ENCODE measurements at regions not wholly inside any gene's neighbourhood (a gene's known extent, or its start where the extent isn't known, plus 50 kb on each side); places are given as distances from the start of the nearest gene placed in this dataset.
A peak's percentile ranks its signal among the peaks of the same experiment; 100 is the strongest.
"Not testable (repeated sequence)": the region's sequence is repeated elsewhere in the genome, so short reads cannot be mapped to it uniquely, and the experiment has no call there.

DNA sequence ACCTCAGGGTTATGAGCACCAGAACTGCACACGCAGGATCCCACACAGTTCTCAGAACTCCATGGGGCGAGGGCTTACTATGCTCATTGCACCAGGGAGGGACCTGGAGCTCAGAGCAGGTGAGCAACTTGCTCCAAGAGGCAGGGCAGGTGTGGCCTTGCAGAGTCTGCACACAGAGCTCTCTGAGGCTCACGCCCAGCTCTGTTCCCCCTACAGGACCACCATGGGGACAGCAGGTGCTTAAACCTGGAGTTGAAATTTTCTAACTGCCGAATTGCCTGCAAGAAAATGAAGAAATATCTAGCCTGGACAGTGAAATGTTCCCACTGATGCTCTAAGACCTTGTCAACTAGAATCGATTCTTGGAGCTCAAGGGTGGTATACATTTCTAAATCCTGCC, 49.9 kb upstream of the MSMB start:
- DNase-seq = not testable (repeated sequence)

DNA sequence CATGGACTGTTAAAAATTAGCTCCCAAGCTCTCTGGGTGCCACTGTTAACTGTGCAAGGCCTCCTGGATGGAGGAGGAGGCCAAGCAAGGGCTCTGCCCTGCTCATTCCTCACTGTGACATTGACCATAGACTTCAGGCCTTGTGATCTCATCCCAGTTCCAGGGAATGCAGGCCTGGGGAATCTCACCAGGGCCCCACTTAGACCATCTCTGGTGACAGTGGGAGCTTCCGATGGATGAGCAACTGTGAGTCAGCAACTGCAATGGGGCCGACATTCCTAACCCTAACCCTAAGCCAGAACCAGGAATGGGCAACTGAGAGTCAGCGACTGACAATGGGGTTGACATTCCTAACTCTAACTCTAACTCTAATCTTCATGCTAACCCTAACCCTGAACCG, 50.4 kb upstream of the MSMB start:
- DNase-seq = no peak

DNA sequence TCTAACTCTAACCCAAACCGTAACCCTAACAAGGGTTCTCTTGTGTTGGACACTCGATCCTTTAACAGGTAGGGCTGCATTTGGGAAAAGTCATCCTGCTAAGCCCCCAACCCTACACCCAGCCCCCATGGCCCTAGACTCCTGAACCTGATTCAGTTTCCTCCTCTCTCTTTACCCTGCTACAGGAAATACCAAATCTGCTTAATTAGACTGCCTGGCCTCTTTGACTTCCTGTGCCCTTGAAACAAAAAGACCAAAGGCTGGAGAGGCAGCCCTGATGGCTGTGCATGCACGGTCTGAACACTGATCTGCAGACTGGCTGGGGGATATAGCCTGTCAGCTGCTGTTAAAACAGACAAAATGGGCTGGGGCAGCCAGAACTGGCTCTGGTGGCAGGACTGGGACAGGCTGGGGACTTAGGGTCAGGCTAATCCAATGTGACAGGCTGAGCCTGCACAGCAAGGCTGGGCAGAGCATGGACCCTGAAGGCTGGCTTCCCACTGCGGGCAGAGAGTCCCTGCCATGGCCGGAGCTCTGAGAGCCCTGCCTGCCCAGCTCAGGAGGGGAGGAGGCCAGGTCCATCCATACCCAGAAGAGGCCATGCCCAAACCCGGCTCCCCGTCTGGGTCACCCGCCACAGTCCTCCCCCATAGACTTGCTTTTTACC, 51.0 kb upstream of the MSMB start:
- DNase-seq = no peak

DNA sequence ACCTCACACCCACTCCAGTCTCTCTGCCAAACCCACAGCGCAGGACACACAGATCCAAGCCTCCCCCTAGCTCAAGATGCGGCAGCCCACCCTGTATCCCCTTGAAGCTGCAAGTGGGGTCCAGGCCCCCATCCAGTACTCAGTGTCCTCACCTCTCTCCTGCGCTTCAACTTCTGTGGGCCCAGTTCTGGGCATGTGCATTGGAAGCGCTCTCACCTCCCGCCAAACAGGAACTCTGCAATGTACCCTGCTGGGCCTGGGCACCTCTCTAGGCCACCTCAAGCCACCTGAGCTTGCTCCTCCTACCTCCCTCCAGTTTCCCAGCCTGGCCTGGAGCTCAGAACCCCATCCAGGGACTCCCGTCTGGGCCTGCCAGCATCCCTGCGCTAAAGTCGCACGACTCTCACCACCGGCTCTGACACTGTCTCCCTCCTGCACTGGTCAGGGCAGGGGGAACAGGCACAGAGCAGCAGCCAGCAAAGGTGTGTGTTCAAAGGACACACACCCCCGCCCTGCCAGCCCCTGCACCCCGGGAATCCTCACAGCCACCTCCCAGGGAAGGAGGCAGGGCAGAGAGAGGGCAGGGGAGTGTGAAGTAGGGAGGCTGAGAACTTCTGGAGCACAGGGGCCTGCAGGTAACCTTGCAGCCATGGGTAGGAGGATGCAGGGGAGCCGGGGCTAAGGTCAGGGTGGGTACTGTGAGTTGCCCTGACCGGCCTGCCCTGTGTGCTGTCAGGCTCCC, 51.7 kb upstream of the MSMB start:
- no peak for DNase-seq

DNA sequence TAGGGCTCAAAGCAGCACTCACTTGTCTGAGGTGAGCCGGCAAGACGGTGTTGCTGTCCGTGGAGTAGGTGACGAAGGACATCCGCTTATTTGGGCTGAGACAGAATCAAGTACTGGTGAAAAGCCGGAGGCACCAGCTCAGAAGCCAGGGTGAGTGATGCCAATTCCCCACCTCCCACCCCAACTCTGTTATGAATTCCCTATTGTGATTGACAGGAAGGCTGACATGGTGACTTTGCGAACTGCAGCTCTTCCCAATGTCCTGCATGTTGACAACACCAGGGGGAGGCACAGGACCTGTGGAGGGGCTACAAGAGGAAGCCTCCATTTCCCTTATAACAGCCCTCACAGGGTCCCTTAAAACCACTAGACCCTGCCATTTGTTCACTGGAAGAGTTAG, 52.3 kb upstream of the MSMB start:
- no peak for DNase-seq

DNA sequence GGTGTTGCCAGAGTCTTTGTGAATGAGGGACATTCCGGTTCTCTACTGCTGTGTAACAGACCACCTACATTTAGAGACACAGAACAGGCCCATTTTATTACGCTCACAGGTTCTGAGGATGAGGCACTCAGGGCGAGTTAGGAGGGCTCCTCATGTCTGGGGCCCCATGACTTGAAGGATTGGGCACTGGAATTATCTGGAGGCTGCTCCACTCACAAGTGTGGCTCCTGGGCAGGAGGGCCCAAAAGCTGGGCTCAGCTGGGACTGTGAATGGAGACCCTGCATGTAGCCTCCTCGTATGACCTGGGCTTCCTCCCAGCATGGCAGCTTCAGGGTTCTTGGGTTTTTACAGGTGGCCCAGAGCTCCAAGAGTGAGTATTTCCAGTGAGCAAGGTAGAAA, 52.9 kb upstream of the MSMB start:
- DNase-seq = not testable (repeated sequence)

DNA sequence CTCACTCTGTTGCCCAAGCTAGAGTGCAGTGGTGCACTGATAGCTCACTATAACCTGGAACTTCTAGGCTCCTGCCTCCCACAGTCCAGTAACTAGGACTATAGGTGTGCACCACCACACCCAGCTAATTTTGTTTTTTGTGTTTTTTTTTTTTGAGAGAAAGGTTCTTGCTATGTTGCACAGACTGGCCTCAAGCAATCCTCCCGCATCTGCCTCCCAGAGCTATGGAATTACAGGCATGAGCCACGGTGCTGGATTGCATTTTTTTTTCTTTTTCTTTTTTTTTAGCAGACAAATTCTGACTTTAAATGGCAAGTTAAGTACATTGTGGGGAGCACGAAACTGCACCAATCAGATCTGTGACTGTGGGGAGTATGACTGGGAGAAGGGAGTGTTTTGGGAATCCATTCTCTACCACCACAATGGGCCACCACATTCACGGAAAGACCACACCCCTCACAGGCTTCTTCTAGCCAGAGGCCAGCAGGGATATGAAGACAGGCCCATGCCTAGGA, 58.1 kb upstream of the MSMB start:
- no peak for DNase-seq

DNA sequence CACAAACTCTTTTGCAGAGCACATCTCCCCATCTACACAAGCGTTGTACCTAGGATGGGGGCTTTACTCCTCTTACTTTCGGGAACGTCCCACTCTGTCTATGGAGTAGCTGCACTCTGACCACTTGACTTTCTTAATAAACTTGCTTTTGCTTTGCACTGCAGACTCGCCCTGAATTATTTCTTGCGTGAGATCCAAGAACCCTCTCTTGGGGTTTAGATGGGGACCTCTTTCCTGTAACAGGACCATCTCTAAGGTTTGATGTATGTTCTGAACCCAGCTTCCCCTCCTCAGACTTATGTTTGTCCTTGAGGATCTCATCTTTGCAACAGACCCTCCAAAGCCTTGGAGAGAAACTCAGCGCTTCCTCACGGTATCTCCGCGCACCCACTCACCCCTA, 59.3 kb upstream of the MSMB start:
- DNase-seq = not testable (repeated sequence)

DNA sequence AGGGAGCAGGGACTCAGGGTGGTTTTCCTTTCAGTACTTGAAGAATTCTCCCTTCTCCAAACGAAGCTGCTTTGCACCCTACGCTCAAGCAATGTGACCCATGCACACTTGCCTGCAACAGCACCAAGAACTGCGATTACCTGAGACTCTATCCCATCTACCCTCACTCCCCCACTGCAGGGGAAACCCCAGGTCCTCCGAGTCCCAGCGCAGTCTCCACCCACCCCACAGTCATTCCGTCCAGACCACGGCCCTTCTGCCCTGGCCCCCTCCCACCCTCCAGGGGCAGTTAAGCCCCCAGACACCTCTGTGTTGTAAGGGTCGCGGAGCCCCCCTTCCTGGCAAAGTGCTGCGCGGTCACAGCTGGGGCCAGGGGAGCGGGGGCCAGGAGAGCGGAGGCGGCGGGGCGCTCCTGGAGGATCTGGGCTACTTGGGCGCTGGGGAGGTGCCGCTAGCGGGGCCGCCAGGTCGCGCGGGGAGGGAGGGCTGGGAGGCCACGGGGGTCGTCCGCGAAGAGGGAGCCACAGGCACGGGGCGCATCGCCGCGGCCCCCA, 59.9 kb upstream of the MSMB start:
- not testable (repeated sequence) for DNase-seq

DNA sequence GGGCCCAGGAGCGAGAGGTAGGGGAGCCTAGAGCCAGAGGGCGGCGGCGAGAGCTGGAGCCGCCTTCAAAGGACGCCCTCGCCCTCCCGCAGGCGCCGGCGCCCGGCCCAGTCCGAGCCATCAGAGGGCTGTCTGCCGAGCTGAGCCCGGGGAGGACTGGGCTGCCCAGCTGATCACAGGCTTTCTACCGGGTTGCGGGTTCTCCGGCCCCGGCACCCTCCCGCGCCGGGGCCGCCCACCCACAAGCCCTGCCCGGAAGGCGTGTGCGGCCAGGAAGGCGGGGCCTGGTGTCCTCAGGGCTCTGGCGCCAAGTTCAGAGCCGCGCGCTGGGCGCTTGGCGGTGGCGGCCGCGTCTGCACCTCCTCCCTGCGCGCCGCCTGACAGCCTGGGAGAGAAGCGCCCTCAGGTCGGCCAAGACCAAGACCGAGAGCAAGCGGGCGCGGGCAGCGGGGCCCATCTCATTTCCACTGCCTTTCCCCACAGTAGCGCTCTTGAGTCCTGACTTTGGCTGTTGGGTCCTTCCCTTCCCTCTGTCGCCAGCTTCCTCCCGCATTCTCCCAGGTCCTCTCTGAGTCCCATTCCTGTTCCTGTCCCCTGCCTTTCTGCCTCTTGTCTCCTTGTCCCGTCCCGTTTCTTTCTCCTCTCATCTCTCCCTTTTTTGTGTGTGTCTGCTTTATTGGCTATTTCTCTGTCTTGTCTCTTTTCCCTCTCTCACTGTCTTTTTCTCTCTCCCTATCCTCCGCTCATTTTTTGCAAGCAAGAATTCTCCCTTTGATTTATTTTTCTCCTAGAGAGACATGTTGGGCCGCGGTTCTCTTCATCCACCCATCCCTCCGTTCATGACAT, 60.6 kb upstream of the MSMB start:
- peak; percentile 35 for DNase-seq

DNA sequence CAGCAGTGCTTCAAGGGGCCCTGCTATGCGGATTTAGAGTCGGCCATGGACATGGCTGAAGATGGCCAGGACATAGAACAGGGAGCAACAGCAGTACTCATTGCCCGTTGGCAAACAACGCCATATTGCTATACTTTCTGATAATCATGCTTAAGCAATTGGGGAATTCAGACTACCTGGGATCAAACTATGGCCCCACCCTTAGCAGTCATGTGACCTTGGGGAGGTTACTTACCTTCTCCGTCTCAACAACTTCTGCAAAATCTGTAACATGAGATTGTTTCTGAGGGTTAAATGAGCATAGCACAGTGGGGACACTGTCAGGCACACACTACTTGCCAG, 62.1 kb upstream of the MSMB start:
- DNase-seq = not testable (repeated sequence)

DNA sequence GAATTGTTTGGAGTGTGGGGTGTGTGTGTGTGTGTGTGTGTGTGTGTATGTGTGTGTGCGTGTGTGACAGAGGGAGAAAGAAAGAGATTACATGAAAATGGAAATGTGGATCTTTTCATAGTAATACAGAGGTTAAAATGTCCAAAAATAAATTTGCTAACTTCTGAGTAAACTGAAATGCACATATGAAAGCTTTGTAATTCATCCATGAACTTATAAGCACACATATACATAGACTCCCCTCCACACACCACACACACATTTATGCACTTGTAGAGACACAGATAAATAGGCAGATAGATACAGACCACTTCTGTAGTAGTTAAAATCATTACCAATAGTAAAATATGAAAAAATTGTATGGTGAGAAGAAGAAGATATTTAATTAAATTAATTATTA, 108.2 kb upstream of the MSMB start:
- DNase-seq = not testable (repeated sequence)

DNA sequence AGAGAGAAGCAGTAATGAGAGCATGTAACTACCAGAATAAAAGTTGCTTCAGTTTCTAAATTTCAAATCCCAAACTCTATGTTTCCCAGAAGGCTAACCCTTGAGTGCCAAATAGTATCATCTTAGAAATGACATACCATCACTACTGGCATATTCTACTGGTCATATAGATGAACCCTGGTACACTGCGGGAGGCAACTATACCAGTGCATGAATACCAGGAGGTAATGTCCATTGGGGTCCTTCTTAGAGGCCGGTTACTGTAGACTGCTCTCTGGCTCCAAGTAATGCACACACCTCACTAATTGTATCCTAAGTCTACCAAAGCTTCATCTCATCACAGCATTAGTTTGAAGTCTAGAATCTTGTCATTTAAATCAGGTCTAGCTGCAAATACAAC, 108.6 kb upstream of the MSMB start:
- not testable (repeated sequence) for DNase-seq

DNA sequence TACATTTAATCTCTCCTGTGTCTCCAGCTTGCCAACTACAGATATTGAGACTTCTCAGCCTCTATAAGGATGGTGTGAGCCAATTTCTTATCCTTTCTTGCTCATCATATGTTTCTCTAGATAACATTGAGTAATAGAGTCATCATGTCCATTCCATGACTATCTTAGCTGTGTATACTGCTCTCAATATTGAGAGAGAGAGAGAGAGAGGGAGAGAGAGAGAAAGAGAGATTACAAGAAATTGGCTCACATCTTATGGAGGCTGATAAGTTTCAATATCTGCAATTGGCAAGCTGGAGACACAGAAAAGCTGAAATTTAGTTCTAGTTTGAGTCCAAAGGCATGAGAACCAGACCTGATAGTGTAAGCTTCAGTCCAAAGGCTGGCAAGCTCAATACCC, 110.8 kb upstream of the MSMB start:
- not testable (repeated sequence) for DNase-seq

DNA sequence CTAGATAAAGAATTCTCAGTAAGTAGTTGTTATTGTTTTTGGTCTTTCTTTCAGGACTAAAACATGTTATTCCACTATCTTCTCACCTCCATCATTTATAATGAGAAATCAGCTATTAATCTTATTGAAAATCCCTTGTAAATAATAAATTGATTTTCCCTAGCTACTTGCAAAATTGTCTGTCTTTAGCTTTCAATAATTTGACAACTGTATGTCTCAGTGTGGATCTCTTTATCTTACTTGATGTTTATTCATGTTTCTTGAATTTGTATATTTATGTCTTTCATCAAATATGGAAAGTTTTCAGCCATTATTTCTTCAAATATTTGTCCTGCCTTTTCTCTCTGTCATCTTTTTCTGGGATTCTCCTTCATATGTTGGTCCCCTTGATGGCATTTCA, 117.1 kb upstream of the ANTXRL start:
- DNase-seq = no peak

DNA sequence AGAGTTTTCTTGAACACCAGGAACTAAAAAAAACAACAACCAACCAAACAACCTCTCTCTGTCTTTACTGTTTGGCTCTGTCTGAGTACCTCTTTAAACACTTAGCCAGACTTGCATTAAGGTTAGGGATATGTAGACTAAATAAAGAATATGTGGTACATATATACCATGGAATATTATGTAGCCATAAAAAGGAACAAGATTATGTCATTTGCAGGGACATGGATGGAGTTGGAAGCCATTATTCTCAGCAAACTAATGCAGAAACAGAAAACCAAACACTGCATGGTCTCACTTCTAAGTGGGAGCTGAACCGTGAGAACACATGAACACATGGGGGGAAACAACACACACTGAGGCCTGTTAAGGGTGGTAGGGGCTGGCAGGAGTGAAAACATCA, 116.0 kb upstream of the ANTXRL start:
- no peak for DNase-seq

DNA sequence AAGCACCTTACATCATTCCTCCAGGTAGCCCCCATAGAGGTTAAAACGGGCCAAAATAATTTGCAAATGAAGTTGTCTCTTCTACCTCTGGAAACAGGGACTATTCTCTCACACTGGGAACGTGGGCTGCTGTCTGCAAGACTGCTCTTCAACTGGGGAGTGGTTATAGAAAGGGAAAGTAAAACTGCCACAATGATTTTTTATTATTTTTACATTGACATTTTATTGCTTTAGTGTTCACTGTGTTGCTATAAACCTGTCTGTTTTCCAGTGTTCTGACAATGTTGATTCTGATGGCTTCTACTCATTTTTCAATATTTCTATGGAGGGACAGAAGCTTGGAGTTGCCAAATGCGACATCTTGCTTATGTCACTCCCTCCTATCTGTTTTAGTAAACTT, 115.1 kb upstream of the ANTXRL start:
- DNase-seq = no peak

DNA sequence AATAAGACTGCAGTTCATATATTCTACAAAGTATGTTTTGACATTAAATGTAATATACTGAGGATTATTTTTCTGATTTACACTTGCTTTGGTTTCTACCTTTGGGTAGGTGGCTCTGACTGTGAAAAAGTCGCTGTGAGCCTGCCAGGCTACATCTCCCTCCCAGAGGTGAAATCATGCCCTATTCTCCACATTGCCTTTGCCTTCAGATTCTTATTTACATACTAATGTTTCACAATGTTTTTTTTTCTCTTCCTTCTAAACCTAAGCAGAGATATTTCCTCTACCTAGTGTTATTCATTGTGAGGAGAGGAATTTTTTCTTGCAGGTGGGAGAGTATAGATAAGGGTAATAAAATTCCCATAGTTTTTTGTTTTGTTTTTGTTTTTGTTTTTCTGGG, 111.5 kb upstream of the ANTXRL start:
- DNase-seq = no peak

DNA sequence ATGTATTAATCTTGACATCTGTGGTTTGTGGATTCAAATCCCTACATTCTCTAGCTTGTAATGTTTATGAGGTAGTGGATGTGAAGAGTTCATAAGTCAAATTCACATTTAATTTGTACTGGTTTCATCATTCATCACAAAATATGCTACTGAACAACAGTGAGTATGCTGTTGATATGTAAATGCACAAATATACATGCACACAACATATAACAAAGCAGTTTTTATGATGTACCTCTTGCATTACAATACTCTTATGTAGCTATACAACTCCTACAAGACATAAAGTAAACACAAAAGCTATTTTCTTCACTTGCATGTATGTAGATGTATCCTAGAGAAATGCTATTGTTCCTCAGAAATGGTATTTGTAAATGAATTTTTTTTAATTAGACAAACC, 111.0 kb upstream of the ANTXRL start:
- no peak for DNase-seq

DNA sequence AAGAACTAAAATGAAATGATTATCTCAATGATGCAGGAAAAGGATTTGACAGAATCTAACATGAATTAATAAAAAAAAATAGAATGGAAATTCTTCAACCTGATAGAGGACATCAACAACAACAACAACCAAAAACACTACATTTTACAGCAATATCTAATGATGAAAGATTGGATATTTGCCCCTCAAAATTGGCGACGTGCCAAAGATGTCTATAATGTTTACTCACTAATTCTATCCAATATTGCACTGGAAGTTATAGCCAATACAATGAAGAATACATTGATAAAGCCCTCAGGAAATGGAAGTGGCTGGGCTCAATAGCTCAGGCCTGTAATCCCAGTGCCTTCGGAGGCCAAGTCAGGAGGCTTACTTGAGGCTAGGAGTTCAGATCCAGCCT, 99.4 kb upstream of the ANTXRL start:
- DNase-seq = not testable (repeated sequence)

DNA sequence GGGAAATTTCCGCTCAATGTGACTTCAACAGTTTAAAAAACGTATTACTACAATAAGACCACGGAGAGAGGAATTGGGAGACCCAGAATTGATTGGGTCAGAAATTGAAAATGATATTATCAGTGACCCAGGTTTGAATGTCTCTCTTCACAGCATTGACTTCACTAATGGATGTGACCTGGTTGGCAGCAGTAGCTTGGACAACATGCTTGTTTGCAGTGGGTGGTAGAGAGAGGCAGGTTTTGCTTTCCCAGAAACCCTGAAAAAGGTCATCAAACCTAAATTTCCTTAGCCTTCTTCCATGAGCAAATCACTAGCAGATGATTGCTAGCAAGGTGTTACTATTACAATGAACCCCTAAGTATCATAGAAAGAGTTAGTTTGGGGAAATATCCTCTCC, 89.7 kb upstream of the ANTXRL start:
- no peak for DNase-seq

DNA sequence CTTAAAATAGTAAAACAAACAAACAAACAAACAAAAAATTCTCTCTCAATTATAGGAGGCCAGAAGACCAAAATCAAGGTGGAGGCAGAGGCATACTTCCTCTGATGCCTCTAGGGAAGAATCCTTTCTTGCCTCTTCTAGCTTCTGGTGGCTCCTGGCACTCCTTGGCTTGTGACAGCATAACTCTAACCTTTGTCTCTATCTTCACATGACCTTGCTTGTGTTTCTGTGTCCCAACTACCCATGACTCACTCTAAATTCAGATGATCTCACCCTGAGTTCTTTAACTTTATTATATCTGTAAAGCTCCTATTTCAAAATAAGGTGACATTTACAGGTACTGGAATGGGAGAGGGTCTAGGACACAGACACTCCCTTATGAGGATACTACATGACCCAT, 88.3 kb upstream of the ANTXRL start:
- DNase-seq = no peak

DNA sequence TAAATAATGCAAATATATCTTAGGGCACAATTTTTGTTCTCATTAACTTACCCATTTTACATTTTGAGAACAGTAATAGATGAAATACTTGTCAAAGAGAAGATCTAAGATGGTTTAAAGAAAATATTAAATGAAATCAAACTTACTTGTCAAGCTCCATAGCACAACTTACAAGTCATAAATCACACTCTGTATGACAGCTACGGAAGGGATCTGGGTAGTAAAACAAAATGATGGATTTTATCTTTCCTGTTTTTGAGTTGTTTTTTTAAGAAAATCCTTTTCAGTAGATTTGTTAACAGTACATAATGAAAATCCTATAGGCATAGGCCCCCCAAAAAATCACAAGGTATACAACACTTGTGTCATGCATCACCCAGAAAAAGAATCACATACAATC, 84.4 kb upstream of the ANTXRL start:
- not testable (repeated sequence) for DNase-seq

Measured in 8988T (cell line).